ENCODE measurements at regions not wholly inside any gene's neighbourhood (a gene's known extent, or its start where the extent isn't known, plus 50 kb on each side); places are given as distances from the start of the nearest gene placed in this dataset.
A peak's percentile ranks its signal among the peaks of the same experiment; 100 is the strongest.

DNA sequence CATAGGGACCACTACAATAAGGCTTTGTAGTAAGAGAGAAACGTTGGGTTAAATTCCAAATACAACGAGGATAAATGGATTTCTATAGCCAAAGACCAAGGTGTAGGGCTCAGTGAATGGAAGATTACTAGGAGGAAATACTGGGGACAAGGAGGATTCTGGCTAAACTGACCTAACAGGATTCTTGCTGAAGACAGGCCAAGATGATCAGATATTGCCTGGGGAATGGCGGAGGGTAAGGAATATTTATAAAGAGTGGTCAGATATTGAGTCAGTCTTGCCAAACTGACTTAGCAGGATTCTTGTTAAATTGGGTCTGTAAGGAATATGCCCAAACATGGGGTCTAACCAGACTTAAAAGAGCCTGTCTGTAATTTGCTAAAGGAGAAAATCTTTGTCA lies 463.8 kb downstream of the EDEM1 start:
- 69 to 75% (median 71%) methylated on average over 3 of the region's 3 CpGs for WGBS, 4 donors
- Histone ChIP-seq H3K36me3 (no peaks in the 10 kb centered on the region), H3K27ac (no peak overlapping the region), H3K4me3 (no peak overlapping the region), H3K4me1 (no peaks in the 10 kb centered on the region), H3K9me3 (peaks cover 0 to 9% (median under 1%) of the 10 kb centered on the region in 12 donors), H3K27me3 (no peaks in the 10 kb centered on the region)
- TF ChIP-seq, protein P1, sequence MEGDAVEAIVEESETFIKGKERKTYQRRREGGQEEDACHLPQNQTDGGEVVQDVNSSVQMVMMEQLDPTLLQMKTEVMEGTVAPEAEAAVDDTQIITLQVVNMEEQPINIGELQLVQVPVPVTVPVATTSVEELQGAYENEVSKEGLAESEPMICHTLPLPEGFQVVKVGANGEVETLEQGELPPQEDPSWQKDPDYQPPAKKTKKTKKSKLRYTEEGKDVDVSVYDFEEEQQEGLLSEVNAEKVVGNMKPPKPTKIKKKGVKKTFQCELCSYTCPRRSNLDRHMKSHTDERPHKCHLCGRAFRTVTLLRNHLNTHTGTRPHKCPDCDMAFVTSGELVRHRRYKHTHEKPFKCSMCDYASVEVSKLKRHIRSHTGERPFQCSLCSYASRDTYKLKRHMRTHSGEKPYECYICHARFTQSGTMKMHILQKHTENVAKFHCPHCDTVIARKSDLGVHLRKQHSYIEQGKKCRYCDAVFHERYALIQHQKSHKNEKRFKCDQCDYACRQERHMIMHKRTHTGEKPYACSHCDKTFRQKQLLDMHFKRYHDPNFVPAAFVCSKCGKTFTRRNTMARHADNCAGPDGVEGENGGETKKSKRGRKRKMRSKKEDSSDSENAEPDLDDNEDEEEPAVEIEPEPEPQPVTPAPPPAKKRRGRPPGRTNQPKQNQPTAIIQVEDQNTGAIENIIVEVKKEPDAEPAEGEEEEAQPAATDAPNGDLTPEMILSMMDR (IDR thresholded peaks at IDR 0.05), result no peak
- TF ChIP-seq POLR2A (IDR thresholded peaks at IDR 0.05), result no peak
- DNase-seq (no peak), ATAC-seq (no peak)
- intact Hi-C loops (cut with DNase I), result no loop called here

DNA sequence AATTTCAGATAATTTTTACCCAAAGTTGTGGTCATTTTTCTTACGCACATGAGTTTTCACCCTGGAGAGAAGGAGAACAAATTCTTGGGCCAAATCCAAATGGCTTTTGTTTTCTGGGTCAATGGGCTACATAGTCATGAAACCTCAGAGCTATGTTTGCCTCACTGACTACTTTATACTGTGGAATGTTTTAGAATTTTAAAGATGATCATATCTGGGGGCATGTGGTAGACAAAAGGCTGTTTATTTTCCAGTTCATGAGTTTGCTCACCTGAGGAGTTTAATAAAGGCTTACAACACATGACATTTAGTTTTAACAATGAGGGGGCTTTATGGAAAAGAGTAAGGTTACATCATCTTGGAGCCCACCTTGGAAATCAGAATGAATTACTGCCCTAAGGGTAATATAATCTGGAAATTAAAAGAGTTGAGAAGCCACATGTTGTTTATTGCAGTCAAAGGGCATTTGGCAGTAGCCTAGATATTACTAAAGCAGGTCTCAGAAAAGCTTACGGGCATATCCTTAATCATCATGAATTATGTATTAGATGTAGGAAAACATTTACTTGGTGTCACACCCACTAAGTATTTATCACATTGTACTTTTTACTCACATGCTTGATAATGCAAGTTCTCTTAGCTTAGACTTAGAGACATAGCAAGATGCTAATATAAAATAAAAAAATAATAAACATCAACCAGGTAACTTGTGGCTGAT lies 466.1 kb downstream of the EDEM1 start:
- DNase-seq, result no peak
- peaks cover 0 to 27% (median 2%) of the 10 kb centered on the region in 12 donors for H3K9me3 ChIP-seq
- WGBS, 4 donors, result 48 to 94% (median 93%) methylated on average over 2 of the region's 2 CpGs
- intact Hi-C loops (cut with DNase I), result no loop called here
- H3K4me1 ChIP-seq, result no peaks in the 10 kb centered on the region
- no peak overlapping the region for H3K27ac ChIP-seq
- no peak for TF ChIP-seq POLR2A (IDR thresholded peaks at IDR 0.05)
- TF ChIP-seq, protein P1 (IDR thresholded peaks at IDR 0.05), result no peak
- no peak for ATAC-seq
- H3K4me3 ChIP-seq, result no peak overlapping the region
- H3K36me3 ChIP-seq, result no peaks in the 10 kb centered on the region
- no peaks in the 10 kb centered on the region for H3K27me3 ChIP-seq

GRCh38 chr3:5657106-5657505 lies 469.6 kb downstream of the EDEM1 start:
- intact Hi-C loops (cut with DNase I), result no loop called here
- 57 to 61% (median 58%) methylated on average over 5 of the region's 5 CpGs for WGBS, 4 donors
- peak in 3 of 4 donors; percentile 34 to 36 (median 36) for ATAC-seq

GRCh38 chr3:5663601-5664000 lies 476.1 kb downstream of the EDEM1 start:
- intact Hi-C loops (cut with DNase I), result no loop called here
- Histone ChIP-seq H3K27me3 (no peaks in the 10 kb centered on the region), H3K9me3 (peaks cover 0 to 38% (median 22%) of the 10 kb centered on the region in 12 donors), H3K27ac (no peak overlapping the region), H3K4me1 (no peaks in the 10 kb centered on the region), H3K4me3 (no peak overlapping the region), H3K36me3 (no peaks in the 10 kb centered on the region)
- no peak for TF ChIP-seq POLR2A (IDR thresholded peaks at IDR 0.05)
- TF ChIP-seq, protein P1 (IDR thresholded peaks at IDR 0.05), result no peak
- DNase-seq, result no peak
- WGBS, 4 donors, result 58 to 79% (median 73%) methylated on average over 1 of the region's 1 CpG
- no peak for ATAC-seq

More at GRCh38 chr3:5657106-5657505, 469.6 kb downstream of the EDEM1 start:
- H3K36me3 ChIP-seq, result no peaks in the 10 kb centered on the region
- no peaks in the 10 kb centered on the region for H3K4me1 ChIP-seq
- H3K27ac ChIP-seq, result peak overlapping the region in 1 of 12 donors; percentile 67
- no peak for DNase-seq
- H3K4me3 ChIP-seq, result no peak overlapping the region
- peaks cover 0 to 36% (median 2%) of the 10 kb centered on the region in 12 donors for H3K9me3 ChIP-seq
- TF ChIP-seq, protein P1 (IDR thresholded peaks at IDR 0.05), result no peak
- no peak for TF ChIP-seq POLR2A (IDR thresholded peaks at IDR 0.05)
- no peaks in the 10 kb centered on the region for H3K27me3 ChIP-seq
